ENCODE measurements at regions not wholly inside any gene's neighbourhood (a gene's known extent, or its start where the extent isn't known, plus 50 kb on each side); places are given as distances from the start of the nearest gene placed in this dataset.

DNA sequence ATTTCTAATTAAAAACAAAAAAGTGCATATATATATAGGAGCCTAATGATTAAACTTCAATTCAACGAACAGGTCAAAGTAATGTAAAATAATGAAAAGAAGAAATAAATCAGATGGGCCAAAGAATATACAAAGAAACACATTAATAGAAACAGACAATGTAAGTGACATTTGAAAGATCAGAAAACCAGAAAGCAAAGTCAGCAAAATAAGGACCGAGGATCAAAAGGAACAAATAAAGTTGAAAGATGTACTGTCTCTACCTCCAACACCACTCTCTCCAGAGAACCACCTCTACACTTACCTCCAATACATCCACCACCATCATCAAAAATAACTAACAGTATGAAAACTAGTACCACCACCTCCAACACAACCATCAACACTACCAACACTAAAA lies 1226.3 kb upstream of the NCAM2 start:
- no peak overlapping the region for H3K9ac ChIP-seq (ENCODE audit: low read length)
- no peak for TF ChIP-seq EZH2 (optimal IDR thresholded peaks at IDR 0.05; ENCODE audit: low read depth, low read length)
- TF ChIP-seq EZH2phosphoT487 (IDR thresholded peaks at IDR 0.05; ENCODE audit: low read length), result no peak
- TF ChIP-seq, protein P1, sequence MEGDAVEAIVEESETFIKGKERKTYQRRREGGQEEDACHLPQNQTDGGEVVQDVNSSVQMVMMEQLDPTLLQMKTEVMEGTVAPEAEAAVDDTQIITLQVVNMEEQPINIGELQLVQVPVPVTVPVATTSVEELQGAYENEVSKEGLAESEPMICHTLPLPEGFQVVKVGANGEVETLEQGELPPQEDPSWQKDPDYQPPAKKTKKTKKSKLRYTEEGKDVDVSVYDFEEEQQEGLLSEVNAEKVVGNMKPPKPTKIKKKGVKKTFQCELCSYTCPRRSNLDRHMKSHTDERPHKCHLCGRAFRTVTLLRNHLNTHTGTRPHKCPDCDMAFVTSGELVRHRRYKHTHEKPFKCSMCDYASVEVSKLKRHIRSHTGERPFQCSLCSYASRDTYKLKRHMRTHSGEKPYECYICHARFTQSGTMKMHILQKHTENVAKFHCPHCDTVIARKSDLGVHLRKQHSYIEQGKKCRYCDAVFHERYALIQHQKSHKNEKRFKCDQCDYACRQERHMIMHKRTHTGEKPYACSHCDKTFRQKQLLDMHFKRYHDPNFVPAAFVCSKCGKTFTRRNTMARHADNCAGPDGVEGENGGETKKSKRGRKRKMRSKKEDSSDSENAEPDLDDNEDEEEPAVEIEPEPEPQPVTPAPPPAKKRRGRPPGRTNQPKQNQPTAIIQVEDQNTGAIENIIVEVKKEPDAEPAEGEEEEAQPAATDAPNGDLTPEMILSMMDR (IDR thresholded peaks at IDR 0.05; ENCODE audit: low read length), result no peak

DNA sequence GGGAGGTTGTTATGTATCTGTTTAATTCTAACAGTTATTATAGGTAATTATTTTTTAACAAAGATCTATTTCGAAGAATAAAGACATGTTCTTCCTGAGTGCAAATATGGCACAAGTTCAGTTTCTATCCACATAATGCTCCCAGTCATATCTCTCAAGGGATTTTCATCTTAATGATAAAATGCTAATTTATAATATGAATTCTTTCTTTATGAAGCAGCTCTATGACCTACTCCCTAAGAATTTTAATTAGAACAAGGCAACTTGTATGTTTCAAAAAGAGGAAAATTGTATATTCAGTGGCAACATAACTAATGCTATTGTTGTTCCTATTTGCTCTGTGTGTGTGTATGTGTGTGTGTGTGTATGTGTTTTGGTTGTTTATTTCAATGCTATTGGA lies 1222.1 kb upstream of the NCAM2 start:
- no peak overlapping the region for H3K4me2 ChIP-seq (ENCODE audit: low read depth, low read length)
- H3F3A ChIP-seq (ENCODE audit: insufficient read depth, low read length), result no peaks in the 10 kb centered on the region
- H3K27me3 ChIP-seq (replicated peaks; ENCODE audit: insufficient read depth, low read length), result no peaks in the 10 kb centered on the region
- no peak overlapping the region for H3K4me3 ChIP-seq (ENCODE audit: low read length)
- no peaks in the 10 kb centered on the region for H4K20me1 ChIP-seq (ENCODE audit: insufficient read depth, low read length)
- TF ChIP-seq EZH2phosphoT487 (IDR thresholded peaks at IDR 0.05; ENCODE audit: low read length) (no peak), EZH2 (optimal IDR thresholded peaks at IDR 0.05; ENCODE audit: low read depth, low read length) (no peak)
- TF ChIP-seq, protein P1 (IDR thresholded peaks at IDR 0.05; ENCODE audit: low read length), result no peak
- H3K4me1 ChIP-seq (ENCODE audit: low read length), result no peaks in the 10 kb centered on the region
- H2AFZ ChIP-seq (ENCODE audit: low read length), result no peak overlapping the region
- H3K36me3 ChIP-seq (replicated peaks; ENCODE audit: insufficient read depth, low read length), result no peaks in the 10 kb centered on the region
- H3K27ac ChIP-seq (ENCODE audit: low read length), result no peak overlapping the region
- no peaks in the 10 kb centered on the region for H3K9me3 ChIP-seq (replicated peaks; ENCODE audit: insufficient read depth, low read length)
- no peak for DNase-seq
- no peak overlapping the region for H3K9ac ChIP-seq (ENCODE audit: low read length)
- no peaks in the 10 kb centered on the region for H3K79me2 ChIP-seq (ENCODE audit: low read length)
- no peaks in the 10 kb centered on the region for H3K9me2 ChIP-seq (replicated peaks; ENCODE audit: insufficient read depth, low read length)

More for the DNA sequence above, 1226.3 kb upstream of the NCAM2 start:
- Histone ChIP-seq H4K20me1 (ENCODE audit: insufficient read depth, low read length) (no peaks in the 10 kb centered on the region), H3K4me2 (ENCODE audit: low read depth, low read length) (no peak overlapping the region), H3F3A (ENCODE audit: insufficient read depth, low read length) (no peaks in the 10 kb centered on the region), H3K27me3 (replicated peaks; ENCODE audit: insufficient read depth, low read length) (no peaks in the 10 kb centered on the region), H3K4me1 (ENCODE audit: low read length) (no peaks in the 10 kb centered on the region), H2AFZ (ENCODE audit: low read length) (no peak overlapping the region), H3K27ac (ENCODE audit: low read length) (no peak overlapping the region), H3K36me3 (replicated peaks; ENCODE audit: insufficient read depth, low read length) (no peaks in the 10 kb centered on the region), H3K9me3 (replicated peaks; ENCODE audit: insufficient read depth, low read length) (no peaks in the 10 kb centered on the region), H3K4me3 (ENCODE audit: low read length) (no peak overlapping the region), H3K79me2 (ENCODE audit: low read length) (no peaks in the 10 kb centered on the region), H3K9me2 (replicated peaks; ENCODE audit: insufficient read depth, low read length) (no peaks in the 10 kb centered on the region)
- no peak for DNase-seq

DNA sequence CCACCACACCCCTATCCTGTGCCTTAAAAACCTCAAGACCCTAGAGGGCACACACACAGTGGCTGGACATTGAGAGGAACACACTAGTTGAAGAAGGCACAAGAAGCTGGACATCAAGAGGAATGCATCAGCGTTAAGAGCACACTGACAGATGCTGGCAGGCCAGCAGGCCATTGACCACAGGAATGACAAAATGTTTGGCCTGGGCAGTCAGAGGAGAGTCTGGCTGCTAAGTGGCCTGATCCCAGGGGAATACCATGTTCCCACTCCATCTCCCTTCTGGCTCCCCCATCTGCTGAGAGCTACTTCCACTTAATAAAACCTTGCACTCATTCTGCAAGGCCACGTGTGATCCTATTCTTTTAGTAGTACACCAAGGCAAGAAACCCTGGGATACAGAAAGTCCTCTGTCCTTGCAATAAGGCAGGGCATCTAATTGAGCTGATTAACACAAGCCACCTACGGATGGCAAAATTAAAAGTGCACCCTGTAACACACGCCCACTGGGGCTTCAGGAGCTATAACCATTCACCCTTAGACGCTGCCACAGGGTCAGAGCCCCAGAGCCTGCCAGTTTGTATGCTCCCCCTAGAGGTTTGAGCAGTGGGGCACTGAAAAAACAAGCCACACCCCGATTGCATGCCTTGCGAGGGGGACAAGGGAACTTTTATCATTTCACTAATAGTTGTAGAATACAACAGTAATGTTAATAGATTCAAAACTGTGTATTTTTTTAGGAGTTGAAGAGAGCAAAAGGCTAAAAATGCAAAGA lies 1216.1 kb upstream of the NCAM2 start:
- no peak for TF ChIP-seq EZH2 (optimal IDR thresholded peaks at IDR 0.05; ENCODE audit: low read depth, low read length)
- no peak for TF ChIP-seq EZH2phosphoT487 (IDR thresholded peaks at IDR 0.05; ENCODE audit: low read length)
- TF ChIP-seq, protein P1 (IDR thresholded peaks at IDR 0.05; ENCODE audit: low read length), result no peak
- no peak for DNase-seq
- Histone ChIP-seq H3K4me3 (ENCODE audit: low read length) (no peak overlapping the region), H4K20me1 (ENCODE audit: insufficient read depth, low read length) (no peaks in the 10 kb centered on the region), H3K27me3 (replicated peaks; ENCODE audit: insufficient read depth, low read length) (no peaks in the 10 kb centered on the region), H3K79me2 (ENCODE audit: low read length) (no peaks in the 10 kb centered on the region), H3F3A (ENCODE audit: insufficient read depth, low read length) (no peaks in the 10 kb centered on the region), H3K9me2 (replicated peaks; ENCODE audit: insufficient read depth, low read length) (no peaks in the 10 kb centered on the region), H3K9me3 (replicated peaks; ENCODE audit: insufficient read depth, low read length) (no peaks in the 10 kb centered on the region), H3K4me1 (ENCODE audit: low read length) (no peaks in the 10 kb centered on the region), H2AFZ (ENCODE audit: low read length) (no peak overlapping the region), H3K4me2 (ENCODE audit: low read depth, low read length) (no peak overlapping the region), H3K9ac (ENCODE audit: low read length) (no peak overlapping the region), H3K36me3 (replicated peaks; ENCODE audit: insufficient read depth, low read length) (no peaks in the 10 kb centered on the region), H3K27ac (ENCODE audit: low read length) (no peak overlapping the region)

Data from MM.1S (cell line).